Mucosa of descending colon (tissue), 3 donors: ENCODE measurements at regions not wholly inside any gene's neighbourhood (a gene's known extent, or its start where the extent isn't known, plus 50 kb on each side); places are given as distances from the start of the nearest gene placed in this dataset.

ENCODE experiments used
- ATAC-seq: fragments of 200-7000 bp; cut with Tn5 transposase; one replicate; pipeline ENCODE4 v1.9.1; 2020; ENCODE audit warnings: mild to moderate bottlenecking, moderate library complexity
- DNase-seq, 3 donors: peaks; one replicate each; pipeline ENCODE4 v3.0.0-alpha.2; 2020
- H3K36me3 ChIP-seq: fragments of 200-600 bp; one replicate; pipeline ENCODE4 v1.8.0; 2021; ENCODE audit warnings: low read depth, mild to moderate bottlenecking
- H3K4me1 ChIP-seq: fragments of 200-600 bp; one replicate; pipeline ENCODE4 v1.8.0; 2021; ENCODE audit warnings: low read depth, mild to moderate bottlenecking
- H3K4me3 ChIP-seq: fragments of 200-600 bp; one replicate; pipeline ENCODE4 v1.8.0; 2021; ENCODE audit warnings: mild to moderate bottlenecking
- H3K9me3 ChIP-seq: fragments of 200-600 bp; one replicate; pipeline ENCODE4 v1.8.0; 2021; ENCODE audit warnings: mild to moderate bottlenecking
- intact Hi-C, 2 donors: fragments of 100-400 bp; cut with DNase I in 1 of 2; cut with micrococcal nuclease in 1 of 2; formaldehyde crosslinking; loops; one replicate each; pipeline versions ENCODE4 v1.11.0 to v1.11.1; 2022; cut with DNase I, micrococcal nuclease
- TF ChIP-seq, protein P1 (sequence below): fragments of 200-600 bp; IDR thresholded peaks from one replicate; pipeline ENCODE4 v1.8.0; 2022; ENCODE audit warnings: antibody characterized with exemption, mild to moderate bottlenecking
- donor health status: DM: no; HTN: no; CAD: no; lungs with moderate emphysema.
- donor health status: DM: no; HTN: no; CAD: no.
- donor health status: DM: no; HTN: yes; CAD: no.

DNA sequence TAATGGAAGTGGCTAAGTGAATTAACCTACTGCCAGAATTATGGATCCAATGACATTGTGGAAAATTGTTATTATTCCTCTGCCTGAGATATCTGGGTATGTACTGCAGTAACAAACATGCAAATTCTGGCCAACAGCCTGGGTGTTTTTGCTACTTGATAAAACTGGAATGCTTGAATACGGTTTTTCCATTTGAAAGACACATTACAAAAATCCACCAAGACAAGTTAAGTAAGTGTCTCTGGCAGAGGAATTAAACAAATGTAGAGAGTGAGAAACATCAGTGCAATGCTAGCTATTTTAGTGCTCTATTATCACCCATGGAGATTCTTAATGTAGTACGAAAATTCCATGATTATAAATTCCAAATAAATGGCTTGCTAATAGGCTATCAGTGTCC, 312.4 kb upstream of the MEIS1 start:
- DNase-seq, result no peak
- H3K9me3 ChIP-seq, result no peaks in the 10 kb centered on the region
- no peak overlapping the region for H3K4me3 ChIP-seq
- no peak for ATAC-seq
- no peaks in the 10 kb centered on the region for H3K4me1 ChIP-seq
- intact Hi-C loops, result no loop called here
- TF ChIP-seq, protein P1, sequence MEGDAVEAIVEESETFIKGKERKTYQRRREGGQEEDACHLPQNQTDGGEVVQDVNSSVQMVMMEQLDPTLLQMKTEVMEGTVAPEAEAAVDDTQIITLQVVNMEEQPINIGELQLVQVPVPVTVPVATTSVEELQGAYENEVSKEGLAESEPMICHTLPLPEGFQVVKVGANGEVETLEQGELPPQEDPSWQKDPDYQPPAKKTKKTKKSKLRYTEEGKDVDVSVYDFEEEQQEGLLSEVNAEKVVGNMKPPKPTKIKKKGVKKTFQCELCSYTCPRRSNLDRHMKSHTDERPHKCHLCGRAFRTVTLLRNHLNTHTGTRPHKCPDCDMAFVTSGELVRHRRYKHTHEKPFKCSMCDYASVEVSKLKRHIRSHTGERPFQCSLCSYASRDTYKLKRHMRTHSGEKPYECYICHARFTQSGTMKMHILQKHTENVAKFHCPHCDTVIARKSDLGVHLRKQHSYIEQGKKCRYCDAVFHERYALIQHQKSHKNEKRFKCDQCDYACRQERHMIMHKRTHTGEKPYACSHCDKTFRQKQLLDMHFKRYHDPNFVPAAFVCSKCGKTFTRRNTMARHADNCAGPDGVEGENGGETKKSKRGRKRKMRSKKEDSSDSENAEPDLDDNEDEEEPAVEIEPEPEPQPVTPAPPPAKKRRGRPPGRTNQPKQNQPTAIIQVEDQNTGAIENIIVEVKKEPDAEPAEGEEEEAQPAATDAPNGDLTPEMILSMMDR, result no peak
- H3K36me3 ChIP-seq, result no peaks in the 10 kb centered on the region

DNA sequence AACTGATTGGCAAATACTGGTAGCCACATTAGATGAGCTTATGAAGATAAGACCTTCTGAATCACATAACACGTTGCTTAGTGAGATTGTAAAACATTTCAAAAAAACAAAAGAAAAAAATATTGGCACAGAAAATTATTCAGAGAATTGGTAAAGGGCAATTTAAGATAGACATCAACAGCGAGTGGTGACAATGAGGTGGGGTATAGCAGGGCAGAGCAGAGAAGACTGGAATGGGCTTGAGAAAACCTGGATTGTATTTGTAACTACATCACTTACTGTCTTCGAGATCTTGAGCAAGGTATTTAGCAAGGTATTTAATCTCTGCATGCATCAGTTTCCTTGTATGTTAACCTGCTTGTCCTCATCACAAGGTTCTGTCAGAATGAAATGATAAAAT, 313.0 kb upstream of the MEIS1 start:
- intact Hi-C loops, result no loop called here
- no peaks in the 10 kb centered on the region for H3K9me3 ChIP-seq
- no peak overlapping the region for H3K4me3 ChIP-seq
- H3K4me1 ChIP-seq, result no peaks in the 10 kb centered on the region
- ATAC-seq, result no peak
- DNase-seq, result no peak
- TF ChIP-seq, protein P1, result no peak
- no peaks in the 10 kb centered on the region for H3K36me3 ChIP-seq

DNA sequence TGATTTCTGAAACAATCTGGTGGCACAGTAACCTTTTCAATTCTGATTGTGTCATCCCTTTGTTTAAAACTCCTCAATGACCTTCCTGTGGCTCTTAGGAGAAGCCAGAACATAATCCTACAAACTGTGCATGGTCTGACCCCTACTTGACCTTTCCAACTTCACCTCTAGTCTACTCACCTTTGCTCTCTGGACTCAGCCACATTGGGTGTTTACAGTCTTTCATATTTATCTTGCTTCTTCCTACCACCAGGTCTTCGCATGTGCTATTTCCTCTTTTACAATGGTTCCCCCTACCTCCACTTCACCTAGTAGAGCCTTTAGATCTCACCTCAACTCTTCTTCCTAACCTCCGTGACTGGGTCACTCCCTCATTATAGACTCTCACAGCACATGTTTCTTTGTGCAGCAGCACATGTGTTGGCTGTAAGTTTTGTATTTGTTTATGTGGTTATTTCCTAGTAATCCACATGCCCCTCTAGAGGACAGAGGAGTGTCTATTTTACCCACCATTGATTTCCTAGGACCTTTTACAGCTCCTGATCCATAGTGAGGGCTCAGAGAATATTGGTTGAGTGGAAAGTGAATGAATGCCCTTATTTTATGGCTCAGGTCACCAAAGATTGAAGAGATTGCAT, 320.8 kb upstream of the MEIS1 start:
- intact Hi-C loops, result no loop called here
- Histone ChIP-seq H3K36me3 (no peaks in the 10 kb centered on the region), H3K4me3 (no peak overlapping the region), H3K9me3 (no peaks in the 10 kb centered on the region), H3K4me1 (no peaks in the 10 kb centered on the region)
- ATAC-seq (no peak), DNase-seq (no peak)
- TF ChIP-seq, protein P1, result no peak

DNA sequence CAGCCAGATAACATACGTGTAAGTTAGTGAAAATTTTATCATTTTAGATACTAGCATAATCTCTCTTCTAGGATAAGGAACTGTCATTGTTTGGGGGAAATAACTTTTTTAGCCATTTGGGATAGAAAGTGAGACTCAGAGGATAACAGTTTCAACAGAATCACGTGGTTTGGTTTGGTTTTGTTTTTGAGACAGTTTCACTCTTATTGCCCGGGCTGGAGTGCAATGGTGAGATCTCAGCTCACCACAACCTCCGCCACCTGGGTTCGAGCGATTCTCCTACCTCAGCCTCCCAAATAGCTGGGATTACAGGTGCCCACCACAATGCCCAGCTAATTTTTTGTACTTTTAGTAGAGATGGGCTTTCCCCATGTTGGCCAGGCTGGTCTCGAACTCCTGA, 323.2 kb upstream of the MEIS1 start:
- intact Hi-C loops, result no loop called here
- Histone ChIP-seq H3K4me1 (no peaks in the 10 kb centered on the region), H3K9me3 (no peaks in the 10 kb centered on the region), H3K36me3 (no peaks in the 10 kb centered on the region), H3K4me3 (no peak overlapping the region)
- ATAC-seq (no peak), DNase-seq (no peak)
- TF ChIP-seq, protein P1, result no peak

DNA sequence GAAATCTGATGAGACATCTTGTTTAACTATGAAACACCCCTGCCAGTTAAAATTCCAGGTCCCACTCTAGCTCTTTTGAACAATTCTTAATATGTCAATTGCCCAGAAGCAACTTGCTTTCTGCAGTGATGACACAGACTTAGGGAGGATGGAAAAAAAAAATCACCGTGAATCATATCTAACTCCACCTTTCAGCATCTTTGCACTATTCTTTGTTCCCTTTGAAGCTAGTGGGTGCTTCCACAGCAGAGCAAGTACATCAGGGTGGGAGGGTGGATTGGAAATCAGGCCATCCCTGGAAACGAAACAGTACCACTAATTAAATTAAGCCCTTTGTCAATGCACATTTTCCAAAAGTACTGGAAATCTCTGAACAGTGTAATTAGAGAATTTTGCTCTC, 324.3 kb upstream of the MEIS1 start:
- no peaks in the 10 kb centered on the region for H3K9me3 ChIP-seq
- H3K36me3 ChIP-seq, result no peaks in the 10 kb centered on the region
- no peak overlapping the region for H3K4me3 ChIP-seq
- no peak for ATAC-seq
- TF ChIP-seq, protein P1, result no peak
- intact Hi-C loops, result no loop called here
- H3K4me1 ChIP-seq, result no peaks in the 10 kb centered on the region
- DNase-seq, result no peak

DNA sequence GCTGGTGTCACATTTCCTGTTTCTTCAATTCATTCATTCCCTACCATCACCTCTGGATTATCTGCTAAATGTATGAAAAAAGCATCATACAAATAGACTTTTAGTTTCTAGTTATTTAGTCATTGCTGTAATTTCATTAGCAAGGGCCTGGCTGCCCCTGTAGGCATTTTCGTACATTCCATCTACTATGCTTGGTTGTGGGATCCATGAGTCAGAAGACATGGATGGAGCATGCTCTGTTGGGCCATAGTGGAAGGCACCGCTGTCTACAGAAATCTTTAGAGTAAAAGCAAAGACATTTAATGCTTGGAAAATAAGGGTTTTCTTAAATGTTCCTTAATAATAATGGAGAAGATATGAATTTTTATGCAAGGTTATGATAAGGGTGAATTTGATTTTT, 324.8 kb upstream of the MEIS1 start:
- H3K4me1 ChIP-seq, result no peaks in the 10 kb centered on the region
- intact Hi-C loops, result no loop called here
- ATAC-seq (no peak), DNase-seq (no peak)
- H3K4me3 ChIP-seq, result no peak overlapping the region
- no peaks in the 10 kb centered on the region for H3K9me3 ChIP-seq
- TF ChIP-seq, protein P1, result no peak
- no peaks in the 10 kb centered on the region for H3K36me3 ChIP-seq
